Skeletal muscle cell (primary cell): ENCODE measurements at regions not wholly inside any gene's neighbourhood (a gene's known extent, or its start where the extent isn't known, plus 50 kb on each side); places are given as distances from the start of the nearest gene placed in this dataset.
A peak's percentile ranks its signal among the peaks of the same experiment; 100 is the strongest.
"Not testable (repeated sequence)": the region's sequence is repeated elsewhere in the genome, so short reads cannot be mapped to it uniquely, and the experiment has no call there.

ENCODE experiments used
- DNase-seq: peaks from one replicate; pipeline ENCODE4 v3.0.0-alpha.2; 2010; ENCODE audit warnings: low read depth
- H3K4me3 ChIP-seq: 2 replicates; pipeline ENCODE4 v1.5.1; 2011; ENCODE audit warnings: low read depth, mild to moderate bottlenecking, control low read depth, low read length, moderate library complexity

DNA sequence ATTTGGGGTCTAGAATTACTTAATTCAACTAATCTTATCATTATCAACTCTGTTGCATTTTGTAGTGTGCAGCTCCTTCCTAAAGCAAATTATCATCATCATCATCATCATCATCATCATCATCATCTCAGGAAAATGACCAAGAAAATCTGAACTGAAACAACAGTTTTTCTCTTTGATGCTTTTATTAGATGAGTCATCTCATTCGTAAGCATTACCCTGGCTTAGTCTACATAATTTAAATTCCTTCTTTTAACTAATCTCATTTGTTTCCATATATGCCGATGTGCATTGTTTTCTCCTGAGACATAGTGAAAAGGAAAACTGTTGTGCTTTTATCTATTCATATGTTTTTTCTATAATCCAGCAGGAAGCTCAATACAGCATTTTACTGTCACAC is 173.0 kb upstream of the PDE4D start:
- H3K4me3 ChIP-seq = no peak overlapping the region
- DNase-seq = peak; percentile 21

- no peak overlapping the region for H3K4me3 ChIP-seq
- no peak for DNase-seq
These were observed 166.9 kb upstream of the PDE4D start for GRCh38 chr5:60060389-60060788.

GRCh38 chr5:60056191-60056590 is 162.7 kb upstream of the PDE4D start:
- H3K4me3 ChIP-seq = no peak overlapping the region
- no peak for DNase-seq

GRCh38 chr5:60055168-60055567 is 161.6 kb upstream of the PDE4D start:
- no peak overlapping the region for H3K4me3 ChIP-seq
- no peak for DNase-seq

- not testable (repeated sequence) for DNase-seq, H3K4me3 ChIP-seq
These were observed 148.6 kb upstream of the PDE4D start for GRCh38 chr5:60041996-60042664.

- not testable (repeated sequence) for DNase-seq
These were observed 148.0 kb upstream of the PDE4D start for GRCh38 chr5:60041508-60041907.

GRCh38 chr5:60036192-60036938 is 142.8 kb upstream of the PDE4D start:
- DNase-seq = no peak
- H3K4me3 ChIP-seq = no peak overlapping the region

More at GRCh38 chr5:60041508-60041907, 148.0 kb upstream of the PDE4D start:
- not testable (repeated sequence) for H3K4me3 ChIP-seq

DNA sequence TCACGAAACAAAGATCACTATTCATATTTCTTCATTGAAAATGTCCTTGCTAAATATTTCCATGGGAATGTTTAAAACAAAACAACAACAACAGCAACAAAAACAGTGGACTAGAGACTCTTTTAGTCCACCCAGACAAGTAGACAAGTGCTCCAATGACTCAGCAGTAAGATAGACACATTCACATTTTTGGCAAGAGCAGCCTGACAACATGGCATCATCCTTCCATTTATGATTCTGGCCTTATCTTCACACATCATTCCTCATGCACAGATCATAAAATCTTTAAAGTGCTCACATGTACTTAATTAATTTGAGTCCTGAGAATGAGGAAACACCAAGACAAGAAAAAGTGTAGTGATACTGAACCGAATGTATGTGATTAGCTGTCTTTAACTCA is 132.6 kb upstream of the PDE4D start:
- no peak overlapping the region for H3K4me3 ChIP-seq
- peak; percentile 19 for DNase-seq

DNA sequence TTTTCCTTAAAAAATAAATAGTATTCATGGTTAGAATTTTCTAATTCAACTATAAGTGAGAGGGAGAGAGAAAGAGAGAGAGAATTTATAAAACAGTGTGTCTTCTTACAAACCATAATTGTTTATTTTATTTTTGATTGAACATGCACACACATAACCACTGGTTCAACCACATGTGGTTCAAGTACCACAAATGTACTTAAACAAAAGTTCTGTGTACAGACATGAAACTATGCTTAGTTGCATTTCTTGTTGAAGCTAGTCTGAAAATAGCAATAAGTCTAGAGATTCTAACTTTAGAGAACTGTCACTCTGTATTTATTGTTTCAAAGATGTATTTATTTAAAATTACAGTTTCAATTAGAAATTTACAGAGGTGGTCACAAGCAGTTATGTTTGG is 130.6 kb upstream of the PDE4D start:
- DNase-seq = no peak
- no peak overlapping the region for H3K4me3 ChIP-seq

GRCh38 chr5:60023255-60023654 is 129.7 kb upstream of the PDE4D start:
- DNase-seq = no peak
- H3K4me3 ChIP-seq = no peak overlapping the region

GRCh38 chr5:60020457-60020856 is 126.9 kb upstream of the PDE4D start:
- DNase-seq = no peak
- H3K4me3 ChIP-seq = no peak overlapping the region

DNA sequence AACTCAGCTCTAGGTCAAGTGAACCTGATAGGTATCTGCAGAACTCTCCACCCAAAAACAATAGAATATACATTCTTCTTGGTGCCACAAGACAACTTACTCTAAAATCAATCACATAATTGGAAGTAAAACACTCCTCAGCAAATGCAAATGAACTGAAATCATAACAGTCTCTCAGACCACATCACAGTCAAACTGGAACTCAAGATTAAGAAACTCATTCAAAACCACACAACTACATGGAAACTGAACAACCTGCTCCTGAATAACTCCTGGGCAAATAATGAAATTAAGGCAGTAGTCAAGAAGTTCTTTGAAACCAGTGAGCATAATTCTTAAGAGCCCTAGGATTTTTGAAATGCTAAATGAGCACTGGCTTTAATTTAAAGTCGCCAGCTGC is 125.4 kb upstream of the PDE4D start:
- not testable (repeated sequence) for H3K4me3 ChIP-seq

DNA sequence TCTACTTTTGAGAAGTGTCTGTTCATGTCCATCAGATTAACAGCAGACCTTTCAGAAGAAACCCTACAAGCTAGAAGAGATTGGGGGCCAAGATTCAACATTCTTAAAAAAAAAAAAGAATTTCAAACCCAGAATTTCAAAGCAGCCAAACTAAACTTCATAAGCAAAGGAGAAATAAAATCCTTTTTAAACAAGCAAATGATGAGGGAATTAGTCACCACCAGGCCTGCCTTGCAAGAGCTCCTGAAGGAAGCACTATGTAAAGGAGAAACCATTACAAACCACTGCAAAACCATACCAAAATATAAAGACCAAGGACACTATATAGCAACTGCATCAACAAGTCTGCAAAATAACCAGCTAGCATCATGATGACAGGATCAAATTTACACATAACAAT is 124.6 kb upstream of the PDE4D start:
- DNase-seq = no peak
- H3K4me3 ChIP-seq = no peak overlapping the region

More for the DNA sequence above, 125.4 kb upstream of the PDE4D start:
- not testable (repeated sequence) for DNase-seq

- DNase-seq = no peak
- no peak overlapping the region for H3K4me3 ChIP-seq
These were observed 120.8 kb upstream of the PDE4D start for GRCh38 chr5:60014331-60014730.

GRCh38 chr5:60010853-60011252 is 117.3 kb upstream of the PDE4D start:
- no peak overlapping the region for H3K4me3 ChIP-seq
- no peak for DNase-seq

DNA sequence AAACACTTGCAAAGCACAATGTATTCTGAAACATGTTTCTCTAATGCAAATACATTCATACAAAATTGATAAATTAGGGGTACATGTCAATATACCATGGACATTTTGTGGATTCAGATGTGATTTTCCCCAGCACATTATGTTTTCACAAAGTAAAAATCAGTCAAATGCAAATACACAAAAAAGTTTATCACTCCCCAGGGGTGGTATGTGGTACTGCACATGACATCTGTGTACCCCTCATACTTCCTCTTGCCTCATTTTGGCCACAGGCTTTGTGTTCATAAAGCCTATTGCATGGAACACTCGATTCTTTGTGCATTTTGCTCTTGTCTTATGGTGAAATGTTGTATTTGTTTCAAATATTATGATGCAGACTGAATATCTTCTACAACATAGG is 116.8 kb upstream of the PDE4D start:
- DNase-seq = no peak
- H3K4me3 ChIP-seq = no peak overlapping the region

GRCh38 chr5:60007729-60008128 is 114.2 kb upstream of the PDE4D start:
- no peak for DNase-seq

GRCh38 chr5:59999056-59999455 is 105.5 kb upstream of the PDE4D start:
- DNase-seq = peak; percentile 18
- H3K4me3 ChIP-seq = no peak overlapping the region

More at GRCh38 chr5:60007729-60008128, 114.2 kb upstream of the PDE4D start:
- no peak overlapping the region for H3K4me3 ChIP-seq

DNA sequence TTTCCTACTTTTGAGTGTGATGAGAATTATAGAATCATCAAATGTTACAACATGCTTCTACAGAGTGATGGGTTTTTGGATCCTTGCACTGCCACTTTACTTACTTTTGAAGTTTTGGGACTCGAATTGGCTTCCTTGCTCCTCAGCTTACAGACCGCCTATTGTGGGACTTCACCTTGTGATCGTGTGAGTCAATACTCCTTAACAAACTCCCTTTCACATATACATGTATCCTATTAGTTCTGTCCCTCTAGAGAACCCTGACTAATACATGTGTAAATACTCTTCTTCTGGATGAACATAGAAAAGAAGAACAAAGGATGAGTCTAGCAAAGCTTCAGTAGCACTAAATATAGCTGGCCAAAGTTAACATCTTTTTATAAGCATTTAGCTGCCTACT is 98.7 kb upstream of the PDE4D start:
- H3K4me3 ChIP-seq = no peak overlapping the region
- no peak for DNase-seq

DNA sequence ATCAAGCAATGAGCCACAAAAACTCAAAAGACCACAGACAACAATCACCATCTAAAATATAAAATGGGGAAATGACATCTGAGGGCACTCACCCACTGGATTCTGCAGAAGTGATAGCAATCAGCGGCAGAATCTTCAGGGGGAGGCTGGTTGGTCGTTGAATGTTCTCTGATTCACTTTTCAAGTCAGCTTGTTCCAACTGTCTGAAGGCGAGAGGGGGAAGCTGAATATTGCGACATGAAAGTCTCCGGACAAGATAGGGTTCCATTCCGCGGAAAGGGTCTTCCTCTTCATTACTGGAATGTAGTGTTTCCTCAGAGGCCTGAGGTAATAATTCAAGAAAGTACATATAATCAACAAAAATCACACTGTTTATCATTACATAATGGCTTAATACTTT is 94.9 kb upstream of the PDE4D start:
- no peak overlapping the region for H3K4me3 ChIP-seq
- no peak for DNase-seq

DNA sequence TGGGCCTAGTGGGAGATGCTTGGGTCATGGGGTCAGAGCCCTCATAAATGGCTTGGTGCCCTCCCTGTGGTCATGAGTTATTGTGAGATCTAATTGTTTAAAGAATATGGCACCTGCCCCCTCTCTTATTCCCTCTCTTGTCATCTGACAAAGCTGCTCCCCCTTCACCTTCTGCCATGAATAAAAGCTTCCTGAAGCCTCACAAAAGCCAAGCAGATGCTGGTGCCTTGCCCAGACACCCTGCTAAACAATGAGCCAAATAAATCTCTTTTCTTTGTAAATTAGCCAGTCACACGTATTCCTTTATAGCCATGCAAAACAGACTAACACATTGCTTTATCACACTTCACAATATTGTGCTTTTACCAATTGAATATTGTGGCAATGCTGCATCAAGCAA is 82.8 kb upstream of the PDE4D start:
- no peak for DNase-seq
- H3K4me3 ChIP-seq = no peak overlapping the region
